Fibroblast of pulmonary artery (primary cell): ENCODE measurements at regions not wholly inside any gene's neighbourhood (a gene's known extent, or its start where the extent isn't known, plus 50 kb on each side); places are given as distances from the start of the nearest gene placed in this dataset.

ENCODE experiments used
- DNase-seq: peaks from one replicate; pipeline ENCODE4 v3.0.0-alpha.2; 2010; ENCODE audit warnings: low read depth
- H3K4me3 ChIP-seq: replicated peaks from 2 replicates; pipeline ENCODE4 v1.5.1; 2011; ENCODE audit warnings: low read depth, mild to moderate bottlenecking, control low read depth, low read length, moderate library complexity
- CTCF ChIP-seq: IDR thresholded peaks from 2 replicates; pipeline ENCODE4 v1.5.1; 2011; ENCODE audit warnings: mild to moderate bottlenecking, control low read depth, low read length, inconsistent platforms; ENCODE audit errors: missing control alignments

- TF ChIP-seq CTCF = no peak
- no peak overlapping the region for H3K4me3 ChIP-seq
- DNase-seq = peak; percentile 93
These were observed 485.1 kb downstream of the SEMA3D start for GRCh38 chr7:84701524-84702306.

- DNase-seq = no peak
- H3K4me3 ChIP-seq = no peak overlapping the region
- no peak for TF ChIP-seq CTCF
These were observed 486.1 kb downstream of the SEMA3D start for GRCh38 chr7:84700563-84701370.

GRCh38 chr7:84697506-84697905 lies 489.4 kb downstream of the SEMA3D start:
- no peak overlapping the region for H3K4me3 ChIP-seq
- DNase-seq = peak; percentile 90
- no peak for TF ChIP-seq CTCF

- no peak for TF ChIP-seq CTCF
- DNase-seq = no peak
- H3K4me3 ChIP-seq = no peak overlapping the region
These were observed 493.4 kb downstream of the SEMA3D start for GRCh38 chr7:84693483-84693882.

- peak; percentile 74 for DNase-seq
- no peak overlapping the region for H3K4me3 ChIP-seq
- TF ChIP-seq CTCF = no peak
These were observed 494.1 kb upstream of the SEMA3A start for GRCh38 chr7:84688671-84689070.

- DNase-seq = no peak
- no peak for TF ChIP-seq CTCF
These were observed 491.8 kb upstream of the SEMA3A start for GRCh38 chr7:84686373-84686772.

More at GRCh38 chr7:84686373-84686772, 491.8 kb upstream of the SEMA3A start:
- no peak overlapping the region for H3K4me3 ChIP-seq
